ENCODE measurements at regions not wholly inside any gene's neighbourhood (a gene's known extent, or its start where the extent isn't known, plus 50 kb on each side); places are given as distances from the start of the nearest gene placed in this dataset.

- ATAC-seq: no peak
- DNase-seq: no peak
- TF ChIP-seq CTCF (IDR thresholded peaks at IDR 0.05): no peak
- Histone ChIP-seq H3K27ac (no peak overlapping the region), H3K4me3 (no peak overlapping the region), H3K4me1 (no peaks in the 10 kb centered on the region), H3K27me3 (ENCODE audit: low read depth) (no peaks in the 10 kb centered on the region), H3K9me3 (no peaks in the 10 kb centered on the region), H3K36me3 (no peaks in the 10 kb centered on the region)
- intact Hi-C loops (cut with DNase I): no loop called here
Observed at GRCh38 chr7:51639661-51640334, 323.2 kb upstream of the COBL start.

- no peak overlapping the region for H3K4me3 ChIP-seq
- intact Hi-C loops (cut with DNase I): no loop called here
- no peaks in the 10 kb centered on the region for H3K27me3 ChIP-seq (ENCODE audit: low read depth)
- H3K9me3 ChIP-seq: no peaks in the 10 kb centered on the region
- no peak for TF ChIP-seq CTCF (IDR thresholded peaks at IDR 0.05)
- H3K36me3 ChIP-seq: no peaks in the 10 kb centered on the region
- ATAC-seq: no peak
- H3K27ac ChIP-seq: no peak overlapping the region
- no peaks in the 10 kb centered on the region for H3K4me1 ChIP-seq
- no peak for DNase-seq
Observed at GRCh38 chr7:51636503-51636902, 319.9 kb upstream of the COBL start.

- Histone ChIP-seq H3K9me3 (no peaks in the 10 kb centered on the region), H3K4me3 (no peak overlapping the region), H3K27ac (no peak overlapping the region), H3K27me3 (ENCODE audit: low read depth) (no peaks in the 10 kb centered on the region), H3K36me3 (no peaks in the 10 kb centered on the region), H3K4me1 (no peaks in the 10 kb centered on the region)
- intact Hi-C loops (cut with DNase I): no loop called here
- DNase-seq (no peak), ATAC-seq (no peak)
- no peak for TF ChIP-seq CTCF (IDR thresholded peaks at IDR 0.05)
Observed at GRCh38 chr7:51635775-51636174, 319.2 kb upstream of the COBL start.

GRCh38 chr7:51634538-51634937 is 317.9 kb upstream of the COBL start:
- no peaks in the 10 kb centered on the region for H3K4me1 ChIP-seq
- H3K4me3 ChIP-seq: no peak overlapping the region
- H3K27ac ChIP-seq: no peak overlapping the region
- ATAC-seq: no peak
- H3K27me3 ChIP-seq (ENCODE audit: low read depth): no peaks in the 10 kb centered on the region
- no peak for DNase-seq
- no peaks in the 10 kb centered on the region for H3K9me3 ChIP-seq
- intact Hi-C loops (cut with DNase I): no loop called here
- TF ChIP-seq CTCF (IDR thresholded peaks at IDR 0.05): no peak
- H3K36me3 ChIP-seq: no peaks in the 10 kb centered on the region

- ATAC-seq: no peak
- TF ChIP-seq CTCF (IDR thresholded peaks at IDR 0.05): no peak
- no peak overlapping the region for H3K27ac ChIP-seq
Observed at GRCh38 chr7:51634025-51634424, 317.4 kb upstream of the COBL start.

More at GRCh38 chr7:51634025-51634424, 317.4 kb upstream of the COBL start:
- H3K4me3 ChIP-seq: no peak overlapping the region
- H3K27me3 ChIP-seq (ENCODE audit: low read depth): no peaks in the 10 kb centered on the region
- intact Hi-C loops (cut with DNase I): no loop called here
- no peak for DNase-seq
- no peaks in the 10 kb centered on the region for H3K36me3 ChIP-seq
- no peaks in the 10 kb centered on the region for H3K4me1 ChIP-seq
- H3K9me3 ChIP-seq: no peaks in the 10 kb centered on the region
